ENCODE measurements at regions not wholly inside any gene's neighbourhood (a gene's known extent, or its start where the extent isn't known, plus 50 kb on each side); places are given as distances from the start of the nearest gene placed in this dataset.

- TF ChIP-seq FOXP1 (CRISPR knock-in tag; IDR thresholded peaks at IDR 0.05; ENCODE audit: borderline replicate concordance) (no peak), E2F5 (CRISPR knock-in tag; IDR thresholded peaks at IDR 0.05) (no peak), FOXJ3 (CRISPR knock-in tag; IDR thresholded peaks at IDR 0.05; ENCODE audit: borderline replicate concordance) (no peak)
These were observed 222.6 kb downstream of the LRRC3B start (continued) for GRCh38 chr3:26845194-26845593.

GRCh38 chr3:26847680-26848079 is 225.1 kb downstream of the LRRC3B start:
- peaks cover 2% of the 10 kb centered on the region; the same call in 1 of the 2 replicates for H3K9me3 Mint-ChIP-seq
- H3K36me3 Mint-ChIP-seq, result no peaks in the 10 kb centered on the region
- no peak overlapping the region for H3K27ac Mint-ChIP-seq
- ATAC-seq (no peak), DNase-seq (ENCODE audit: low spot score) (no peak)
- H3K4me1 Mint-ChIP-seq, result no peaks in the 10 kb centered on the region
- no peak for TF ChIP-seq TEAD4 (CRISPR knock-in tag; IDR thresholded peaks at IDR 0.05)
- no peak for TF ChIP-seq PREB (CRISPR knock-in tag; IDR thresholded peaks at IDR 0.05; ENCODE audit: borderline replicate concordance)
- no peak for TF ChIP-seq NFYB (CRISPR knock-in tag; conservative IDR thresholded peaks at IDR 0.05; ENCODE audit: low read depth)
- no peak for TF ChIP-seq CDX4 (CRISPR knock-in tag; IDR thresholded peaks at IDR 0.05; ENCODE audit: borderline replicate concordance)
- no peak for TF ChIP-seq TEAD1 (CRISPR knock-in tag; IDR thresholded peaks at IDR 0.05)
- no peak for TF ChIP-seq ZNF425 (CRISPR knock-in tag; conservative IDR thresholded peaks at IDR 0.05)
- no peak for TF ChIP-seq MXD4 (CRISPR knock-in tag; IDR thresholded peaks at IDR 0.05; ENCODE audit: borderline replicate concordance)
- TF ChIP-seq PRRX2 (CRISPR knock-in tag; IDR thresholded peaks at IDR 0.05), result no peak
- TF ChIP-seq GABPB1 (CRISPR knock-in tag; IDR thresholded peaks at IDR 0.05), result no peak
- no peak for TF ChIP-seq ETV6 (CRISPR knock-in tag; IDR thresholded peaks at IDR 0.05)
- no peak for TF ChIP-seq ZNF671 (CRISPR knock-in tag; IDR thresholded peaks at IDR 0.05)
- no peak for TF ChIP-seq E2F4 (CRISPR knock-in tag; IDR thresholded peaks at IDR 0.05; ENCODE audit: borderline replicate concordance, low read depth)
- TF ChIP-seq ATF3 (CRISPR knock-in tag; conservative IDR thresholded peaks at IDR 0.05), result no peak
- TF ChIP-seq ZNF317 (CRISPR knock-in tag; IDR thresholded peaks at IDR 0.05; ENCODE audit: borderline replicate concordance, low read depth), result no peak
- TF ChIP-seq NFATC4 (CRISPR knock-in tag; IDR thresholded peaks at IDR 0.05), result no peak
- no peak for TF ChIP-seq ZNF512 (CRISPR knock-in tag; IDR thresholded peaks at IDR 0.05; ENCODE audit: borderline replicate concordance)
- TF ChIP-seq E2F5 (CRISPR knock-in tag; IDR thresholded peaks at IDR 0.05), result no peak
- no peak for TF ChIP-seq KAT7 (CRISPR knock-in tag; IDR thresholded peaks at IDR 0.05; ENCODE audit: borderline replicate concordance)
- TF ChIP-seq ATF1 (CRISPR knock-in tag; IDR thresholded peaks at IDR 0.05), result no peak
- H3K4me3 Mint-ChIP-seq, result no peak overlapping the region
- ChIA-PET POLR2A (no interaction called here), CTCF (no interaction called here)
- H3K27me3 Mint-ChIP-seq (ENCODE audit: low read depth), result no peaks in the 10 kb centered on the region

All from WTC11 (cell line).